ENCODE measurements at regions not wholly inside any gene's neighbourhood (a gene's known extent, or its start where the extent isn't known, plus 50 kb on each side); places are given as distances from the start of the nearest gene placed in this dataset.

- Histone ChIP-seq H3K4me3 (replicated peaks in 1 of 2; ENCODE audit: low read depth in 1 of 2, low read length in 2 of 2) (no peak overlapping the region), H3K4me1 (ENCODE audit: control insufficient read depth in 1 of 2, insufficient read depth in 2 of 2, low read length in 2 of 2) (no peaks in the 10 kb centered on the region), H3K4me2 (ENCODE audit: low read length) (no peak overlapping the region), H3K9me2 (ENCODE audit: insufficient read depth) (no peaks in the 10 kb centered on the region), H2AFZ (ENCODE audit: low read depth, low read length, poor library complexity, severe bottlenecking) (no peak overlapping the region), H3K27me3 (ENCODE audit: insufficient read depth, low read length) (no peaks in the 10 kb centered on the region), H3K9me3 (ENCODE audit: control insufficient read depth in 1 of 2, insufficient read depth in 1 of 2, low read depth in 1 of 2, low read length in 2 of 2) (no peaks in the 10 kb centered on the region), H3K79me2 (ENCODE audit: insufficient read depth, low read length) (no peaks in the 10 kb centered on the region), H4K20me1 (ENCODE audit: insufficient read depth) (no peaks in the 10 kb centered on the region), H3K36me3 (ENCODE audit: control insufficient read depth in 1 of 2, insufficient read depth in 2 of 2, low read length in 2 of 2) (no peaks in the 10 kb centered on the region), H3K9ac (ENCODE audit: low read length) (no peak overlapping the region), H3K27ac (ENCODE audit: low read depth, low read length) (no peak overlapping the region)
- ChIA-PET RAD21 (ENCODE audit: low non-redundant PET in 1 of 2, low total read pairs in 2 of 2, uncharacterized antibody in 2 of 2, unreplicated experiment in 2 of 2) (no interaction called here), CTCF (no interaction called here), POLR2A (no interaction called here)
- no peak for TF ChIP-seq ATF3 (IDR thresholded peaks at IDR 0.05)
- TF ChIP-seq JUND (IDR thresholded peaks at IDR 0.05), result no peak
- TF ChIP-seq EZH2phosphoT487 (IDR thresholded peaks at IDR 0.05; ENCODE audit: borderline replicate concordance), result no peak
- TF ChIP-seq FOSL1 (IDR thresholded peaks at IDR 0.05; ENCODE audit: low read depth), result no peak
- TF ChIP-seq RAD21 (IDR thresholded peaks at IDR 0.05; ENCODE audit: low read depth), result no peak
- TF ChIP-seq SP1 (IDR thresholded peaks at IDR 0.05; ENCODE audit: low read depth), result no peak
- no peak for TF ChIP-seq YY1 (IDR thresholded peaks at IDR 0.05; ENCODE audit: extremely low read depth, insufficient replicate concordance, low read depth, low read length)
- TF ChIP-seq REST (IDR thresholded peaks at IDR 0.05; ENCODE audit: low read depth), result no peak
- no peak for TF ChIP-seq MAX (IDR thresholded peaks at IDR 0.05)
- TF ChIP-seq POLR2AphosphoS5 (IDR thresholded peaks at IDR 0.05; ENCODE audit: low read depth, low read length), result no peak
- no peak for TF ChIP-seq SRF (IDR thresholded peaks at IDR 0.05; ENCODE audit: low read depth)
- no peak for TF ChIP-seq EGR1 (IDR thresholded peaks at IDR 0.05; ENCODE audit: low read depth)
- TF ChIP-seq CEBPB (IDR thresholded peaks at IDR 0.05; ENCODE audit: low read depth), result no peak
- no peak for TF ChIP-seq ZBTB33 (IDR thresholded peaks at IDR 0.05; ENCODE audit: extremely low read depth, insufficient replicate concordance, low read length)
- no peak for TF ChIP-seq CTCF (IDR thresholded peaks at IDR 0.05 in 2 of 3, conservative IDR thresholded peaks at IDR 0.05 in 1 of 3; ENCODE audit: borderline replicate concordance in 1 of 3, insufficient read depth in 1 of 3, low read depth in 2 of 3, low read length in 2 of 3)
- no peak for TF ChIP-seq ELF1 (IDR thresholded peaks at IDR 0.05; ENCODE audit: borderline replicate concordance, low read depth)
- TF ChIP-seq POLR2A (IDR thresholded peaks at IDR 0.05; ENCODE audit: borderline replicate concordance, extremely low read depth, insufficient read depth, insufficient read length), result no peak
- intact Hi-C loops (cut with micrococcal nuclease), result no loop called here
- ATAC-seq (no peak), DNase-seq (ENCODE audit: low read depth, low spot score) (no peak)
- BruUV-seq (replicated peaks), result no TSS peak
Measured at GRCh38 chr5:9799606-9800005, 169.5 kb upstream of the TAS2R1 start.
